Lower lobe of right lung (tissue), 2 donors: ENCODE measurements at regions not wholly inside any gene's neighbourhood (a gene's known extent, or its start where the extent isn't known, plus 50 kb on each side); places are given as distances from the start of the nearest gene placed in this dataset.

Source experiments
- ATAC-seq, 2 donors: fragments of 200-7000 bp; cut with Tn5 transposase; one replicate each; pipeline ENCODE4 v1.9.1; 2020 to 2022; ENCODE audit warnings: mild to moderate bottlenecking in 2 of 2, moderate library complexity in 2 of 2
- DNase-seq: peaks from one replicate; pipeline ENCODE4 v3.0.0-alpha.2; 2020
- H3K27ac ChIP-seq: fragments of 200-600 bp; one replicate; pipeline ENCODE4 v1.8.0; 2022
- H3K27me3 ChIP-seq: fragments of 200-600 bp; one replicate; pipeline ENCODE4 v1.8.0; 2022; ENCODE audit warnings: low read depth
- H3K36me3 ChIP-seq: fragments of 200-600 bp; one replicate; pipeline ENCODE4 v1.8.0; 2022; ENCODE audit warnings: mild to moderate bottlenecking
- H3K4me1 ChIP-seq: fragments of 200-600 bp; one replicate; pipeline ENCODE4 v1.8.0; 2022
- H3K4me3 ChIP-seq: fragments of 200-600 bp; one replicate; pipeline ENCODE4 v1.8.0; 2022; ENCODE audit warnings: mild to moderate bottlenecking
- H3K9me3 ChIP-seq: fragments of 200-600 bp; one replicate; pipeline ENCODE4 v1.8.0; 2022
- CTCF ChIP-seq: fragments of 200-600 bp; IDR thresholded peaks from one replicate; pipeline ENCODE4 v1.8.0; 2022; ENCODE audit warnings: antibody characterized with exemption, mild to moderate bottlenecking
- intact Hi-C: fragments of 100-400 bp; cut with DNase I; formaldehyde crosslinking; loops from one replicate; pipeline ENCODE4 v1.11.0; 2022
- donor health status: DM: no; HTN: yes; CAD: no; lungs with severe emphysema.

DNA sequence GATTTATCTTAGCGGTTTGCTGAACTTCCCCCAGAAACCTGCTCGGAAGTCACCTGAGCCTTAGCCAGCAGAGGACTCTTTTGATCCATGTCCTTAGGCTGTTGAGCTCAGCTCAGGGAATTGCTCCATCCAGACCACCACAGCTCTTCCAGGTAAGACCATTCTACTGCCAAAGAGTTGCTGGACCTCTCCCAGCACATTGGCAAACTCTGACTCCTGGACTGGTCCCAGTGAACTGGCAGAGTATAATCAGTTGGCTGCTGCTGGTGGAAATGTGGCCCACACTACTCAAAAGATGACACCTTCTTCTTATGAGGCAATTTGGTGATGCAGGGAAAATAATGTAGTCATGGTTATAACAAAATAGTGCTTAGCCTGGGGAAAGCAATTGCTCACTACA lies 308.8 kb upstream of the FIGN start:
- peak in 1 of 2 donors; percentile 12 for ATAC-seq
- intact Hi-C loops = no loop called here
- Histone ChIP-seq H3K9me3 (no peaks in the 10 kb centered on the region), H3K36me3 (no peaks in the 10 kb centered on the region), H3K27me3 (no peaks in the 10 kb centered on the region), H3K4me3 (no peak overlapping the region), H3K4me1 (no peaks in the 10 kb centered on the region), H3K27ac (no peak overlapping the region)
- no peak for TF ChIP-seq CTCF
- no peak for DNase-seq

DNA sequence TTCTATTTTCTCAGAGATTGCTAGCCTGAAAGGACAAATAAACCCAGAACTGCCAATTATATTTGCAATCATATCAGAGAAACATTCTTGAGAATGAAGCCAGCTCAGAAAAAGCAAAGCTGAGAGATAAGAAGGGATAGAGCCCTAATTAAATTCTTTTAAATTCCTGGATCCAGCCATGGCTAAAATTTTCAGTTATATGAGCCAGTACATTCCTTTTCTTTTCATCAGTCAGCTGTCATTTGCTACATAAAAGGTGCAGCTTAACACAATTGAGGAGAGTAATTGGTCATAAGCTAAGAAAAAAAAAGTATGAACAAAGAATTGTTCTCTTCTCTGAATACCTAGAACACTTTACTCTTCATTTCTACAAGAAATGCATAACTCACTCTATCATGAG lies 303.5 kb upstream of the FIGN start:
- Histone ChIP-seq H3K9me3 (no peaks in the 10 kb centered on the region), H3K27ac (no peak overlapping the region), H3K4me3 (no peak overlapping the region), H3K36me3 (no peaks in the 10 kb centered on the region), H3K27me3 (no peaks in the 10 kb centered on the region), H3K4me1 (no peaks in the 10 kb centered on the region)
- ATAC-seq (no peak), DNase-seq (no peak)
- intact Hi-C loops = no loop called here
- no peak for TF ChIP-seq CTCF

- intact Hi-C loops = no loop called here
- TF ChIP-seq CTCF = no peak
- no peaks in the 10 kb centered on the region for H3K4me1 ChIP-seq
- no peaks in the 10 kb centered on the region for H3K36me3 ChIP-seq
- no peak overlapping the region for H3K27ac ChIP-seq
- no peak for DNase-seq
- no peaks in the 10 kb centered on the region for H3K9me3 ChIP-seq
- H3K27me3 ChIP-seq = no peaks in the 10 kb centered on the region
- H3K4me3 ChIP-seq = no peak overlapping the region
- no peak for ATAC-seq
Measured at GRCh38 chr2:164032995-164033394, 297.2 kb upstream of the FIGN start.

- H3K9me3 ChIP-seq = no peaks in the 10 kb centered on the region
- no peak overlapping the region for H3K4me3 ChIP-seq
- no peaks in the 10 kb centered on the region for H3K27me3 ChIP-seq
- DNase-seq (no peak), ATAC-seq (no peak)
- no peaks in the 10 kb centered on the region for H3K4me1 ChIP-seq
- no peak for TF ChIP-seq CTCF
- H3K27ac ChIP-seq = no peak overlapping the region
- intact Hi-C loops = no loop called here
- no peaks in the 10 kb centered on the region for H3K36me3 ChIP-seq
Measured at GRCh38 chr2:164030623-164031022, 294.8 kb upstream of the FIGN start.

GRCh38 chr2:164028814-164029534 lies 293.2 kb upstream of the FIGN start:
- H3K27ac ChIP-seq = no peak overlapping the region
- TF ChIP-seq CTCF = no peak
- intact Hi-C loops = no loop called here
- H3K27me3 ChIP-seq = no peaks in the 10 kb centered on the region
- H3K9me3 ChIP-seq = no peaks in the 10 kb centered on the region
- no peak for ATAC-seq
- no peak overlapping the region for H3K4me3 ChIP-seq
- H3K4me1 ChIP-seq = no peaks in the 10 kb centered on the region
- no peak for DNase-seq
- H3K36me3 ChIP-seq = no peaks in the 10 kb centered on the region
